ENCODE measurements at regions not wholly inside any gene's neighbourhood (a gene's known extent, or its start where the extent isn't known, plus 50 kb on each side); places are given as distances from the start of the nearest gene placed in this dataset.

GRCh38 chr9:115591584-115591984 lies 473.6 kb upstream of the TNC start:
- Mint-ChIP-seq H3K36me3 (ENCODE audit: insufficient read depth) (no peaks in the 10 kb centered on the region), H3K9me3 (ENCODE audit: low read depth) (no peaks in the 10 kb centered on the region), H3K27me3 (peaks cover 18% of the 10 kb centered on the region), H3K4me3 (ENCODE audit: low read depth) (no peak overlapping the region), H3K4me1 (ENCODE audit: low read depth) (peaks cover 9% of the 10 kb centered on the region), H3K27ac (peak overlapping the region; percentile 90)
- peak; percentile 22 for DNase-seq (ENCODE audit: low spot score, unreplicated experiment)
- peak; percentile 91 for TF ChIP-seq CTCF (IDR thresholded peaks at IDR 0.05; ENCODE audit: unreplicated experiment)

- TF ChIP-seq CTCF (IDR thresholded peaks at IDR 0.05; ENCODE audit: unreplicated experiment): peak; percentile 86
- peaks cover 32% of the 10 kb centered on the region for H3K27me3 Mint-ChIP-seq
- H3K9me3 Mint-ChIP-seq (ENCODE audit: low read depth): no peaks in the 10 kb centered on the region
- peaks cover 13% of the 10 kb centered on the region for H3K4me1 Mint-ChIP-seq (ENCODE audit: low read depth)
- H3K4me3 Mint-ChIP-seq (ENCODE audit: low read depth): no peak overlapping the region
- no peak overlapping the region for H3K27ac Mint-ChIP-seq
- no peaks in the 10 kb centered on the region for H3K36me3 Mint-ChIP-seq (ENCODE audit: insufficient read depth)
- no peak for DNase-seq (ENCODE audit: low spot score, unreplicated experiment)
Observed at GRCh38 chr9:115593587-115594091, 475.7 kb upstream of the TNC start.

GRCh38 chr9:115594557-115594956 lies 476.6 kb upstream of the TNC start:
- Mint-ChIP-seq H3K27me3 (peaks cover 32% of the 10 kb centered on the region), H3K4me3 (ENCODE audit: low read depth) (no peak overlapping the region), H3K27ac (no peak overlapping the region), H3K9me3 (ENCODE audit: low read depth) (no peaks in the 10 kb centered on the region), H3K36me3 (ENCODE audit: insufficient read depth) (no peaks in the 10 kb centered on the region), H3K4me1 (ENCODE audit: low read depth) (peaks cover 13% of the 10 kb centered on the region)
- DNase-seq (ENCODE audit: low spot score, unreplicated experiment): no peak
- no peak for TF ChIP-seq CTCF (IDR thresholded peaks at IDR 0.05; ENCODE audit: unreplicated experiment)

GRCh38 chr9:115596021-115596745 lies 478.2 kb upstream of the TNC start:
- Mint-ChIP-seq H3K27ac (no peak overlapping the region), H3K9me3 (ENCODE audit: low read depth) (no peaks in the 10 kb centered on the region), H3K36me3 (ENCODE audit: insufficient read depth) (no peaks in the 10 kb centered on the region), H3K27me3 (peaks cover 32% of the 10 kb centered on the region), H3K4me1 (ENCODE audit: low read depth) (peaks cover 13% of the 10 kb centered on the region), H3K4me3 (ENCODE audit: low read depth) (no peak overlapping the region)
- no peak for TF ChIP-seq CTCF (IDR thresholded peaks at IDR 0.05; ENCODE audit: unreplicated experiment)
- no peak for DNase-seq (ENCODE audit: low spot score, unreplicated experiment)

GRCh38 chr9:115596746-115597080 lies 478.8 kb upstream of the TNC start:
- DNase-seq (ENCODE audit: low spot score, unreplicated experiment): no peak
- no peak overlapping the region for H3K27ac Mint-ChIP-seq
- no peak overlapping the region for H3K4me3 Mint-ChIP-seq (ENCODE audit: low read depth)
- H3K27me3 Mint-ChIP-seq: peaks cover 32% of the 10 kb centered on the region
- TF ChIP-seq CTCF (IDR thresholded peaks at IDR 0.05; ENCODE audit: unreplicated experiment): no peak
- H3K36me3 Mint-ChIP-seq (ENCODE audit: insufficient read depth): no peaks in the 10 kb centered on the region
- H3K9me3 Mint-ChIP-seq (ENCODE audit: low read depth): no peaks in the 10 kb centered on the region
- peaks cover 11% of the 10 kb centered on the region for H3K4me1 Mint-ChIP-seq (ENCODE audit: low read depth)
